ENCODE measurements at regions not wholly inside any gene's neighbourhood (a gene's known extent, or its start where the extent isn't known, plus 50 kb on each side); places are given as distances from the start of the nearest gene placed in this dataset.
"Not testable (repeated sequence)": the region's sequence is repeated elsewhere in the genome, so short reads cannot be mapped to it uniquely, and the experiment has no call there.

DNA sequence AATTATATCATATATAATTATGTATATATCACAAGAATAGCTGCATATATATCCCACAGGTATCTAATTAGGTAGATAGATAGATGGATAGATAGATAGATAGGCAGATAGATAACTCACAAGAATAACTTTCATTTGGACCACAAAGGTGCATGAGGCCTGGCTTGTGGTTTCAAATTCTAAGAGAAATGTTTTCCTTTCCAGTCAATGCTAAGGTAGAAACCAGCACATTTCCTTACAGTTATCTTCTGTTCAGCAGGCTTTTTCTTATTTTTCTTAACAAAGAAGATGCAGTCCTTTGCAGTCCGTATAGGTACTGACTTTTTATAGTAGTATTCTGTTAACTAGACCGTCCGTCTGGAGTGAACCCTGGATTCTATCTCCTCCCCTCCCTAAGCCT, 152.9 kb upstream of the ANKFN1 start:
- Mint-ChIP-seq H3K27ac (no peak overlapping the region), H3K36me3 (ENCODE audit: low read depth) (no peaks in the 10 kb centered on the region), H3K9me3 (no peaks in the 10 kb centered on the region), H3K27me3 (ENCODE audit: insufficient read depth) (peaks cover under 1% of the 10 kb centered on the region), H3K4me1 (ENCODE audit: low read depth) (no peaks in the 10 kb centered on the region), H3K4me3 (no peak overlapping the region)
- TF ChIP-seq, protein P1, sequence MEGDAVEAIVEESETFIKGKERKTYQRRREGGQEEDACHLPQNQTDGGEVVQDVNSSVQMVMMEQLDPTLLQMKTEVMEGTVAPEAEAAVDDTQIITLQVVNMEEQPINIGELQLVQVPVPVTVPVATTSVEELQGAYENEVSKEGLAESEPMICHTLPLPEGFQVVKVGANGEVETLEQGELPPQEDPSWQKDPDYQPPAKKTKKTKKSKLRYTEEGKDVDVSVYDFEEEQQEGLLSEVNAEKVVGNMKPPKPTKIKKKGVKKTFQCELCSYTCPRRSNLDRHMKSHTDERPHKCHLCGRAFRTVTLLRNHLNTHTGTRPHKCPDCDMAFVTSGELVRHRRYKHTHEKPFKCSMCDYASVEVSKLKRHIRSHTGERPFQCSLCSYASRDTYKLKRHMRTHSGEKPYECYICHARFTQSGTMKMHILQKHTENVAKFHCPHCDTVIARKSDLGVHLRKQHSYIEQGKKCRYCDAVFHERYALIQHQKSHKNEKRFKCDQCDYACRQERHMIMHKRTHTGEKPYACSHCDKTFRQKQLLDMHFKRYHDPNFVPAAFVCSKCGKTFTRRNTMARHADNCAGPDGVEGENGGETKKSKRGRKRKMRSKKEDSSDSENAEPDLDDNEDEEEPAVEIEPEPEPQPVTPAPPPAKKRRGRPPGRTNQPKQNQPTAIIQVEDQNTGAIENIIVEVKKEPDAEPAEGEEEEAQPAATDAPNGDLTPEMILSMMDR (IDR thresholded peaks at IDR 0.05), result no peak
- no peak for DNase-seq

DNA sequence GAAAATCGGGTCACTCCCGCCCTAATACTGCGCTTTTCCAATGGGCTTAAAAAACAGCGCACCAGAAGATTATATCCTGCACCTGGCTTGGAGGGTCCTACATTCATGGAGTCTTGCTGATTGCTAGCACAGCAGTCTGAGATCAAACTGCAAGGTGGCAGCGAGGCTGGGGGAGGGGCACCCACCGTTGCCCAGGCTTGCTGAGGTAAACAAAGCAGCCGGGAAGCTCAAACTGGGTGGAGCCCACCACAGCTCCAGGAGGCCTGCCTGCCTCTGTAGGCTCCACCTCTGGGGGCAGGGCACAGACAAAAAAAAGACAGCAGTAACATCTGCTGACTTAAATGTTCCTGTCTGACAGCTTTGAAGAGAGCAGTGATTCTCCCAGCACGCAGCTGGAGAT, 150.6 kb upstream of the ANKFN1 start:
- not testable (repeated sequence) for H3K27me3 Mint-ChIP-seq (ENCODE audit: insufficient read depth); H3K4me3 Mint-ChIP-seq; H3K9me3 Mint-ChIP-seq; H3K36me3 Mint-ChIP-seq (ENCODE audit: low read depth); H3K27ac Mint-ChIP-seq; DNase-seq; H3K4me1 Mint-ChIP-seq (ENCODE audit: low read depth)

DNA sequence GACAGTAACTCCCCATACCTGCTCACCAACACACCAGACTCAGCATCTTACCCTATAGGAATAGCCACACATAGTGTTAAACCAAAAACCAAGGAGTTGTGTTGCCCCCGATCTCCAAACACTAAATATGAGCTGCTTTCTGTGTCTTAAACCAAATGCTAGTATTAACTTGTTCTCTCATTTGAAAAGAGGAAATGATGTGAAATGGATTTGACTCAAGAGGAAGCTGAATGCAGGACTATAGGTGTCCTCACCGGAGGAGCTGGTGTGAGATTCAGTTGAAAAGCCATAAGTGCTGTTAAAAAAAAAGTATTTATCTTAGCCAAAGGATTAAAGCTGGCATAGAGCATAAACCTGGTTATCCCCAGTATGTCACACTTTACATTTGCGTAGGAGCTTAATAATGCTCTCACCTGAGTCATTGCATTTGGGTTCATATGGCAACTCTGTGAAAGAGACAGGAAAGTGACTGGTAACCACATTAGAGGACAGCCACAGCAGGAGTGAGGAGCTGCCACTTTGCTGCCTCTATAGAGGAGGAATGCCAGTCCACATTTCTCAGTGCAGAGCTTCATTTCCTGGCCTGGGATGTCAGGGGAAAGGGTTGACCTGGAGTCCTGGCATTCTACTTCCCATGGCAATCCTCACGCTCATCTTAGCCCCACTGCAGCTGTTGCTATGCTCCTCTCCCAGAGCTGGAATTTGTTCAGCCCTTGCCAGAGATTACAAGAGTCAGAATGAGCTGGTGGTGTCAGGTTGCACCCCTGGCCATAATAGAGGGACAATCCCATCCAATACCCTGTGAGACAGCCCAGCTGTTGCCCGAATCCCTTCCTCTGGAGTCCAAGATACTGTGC, 143.3 kb upstream of the ANKFN1 start:
- Mint-ChIP-seq H3K9me3 (peaks cover 4% of the 10 kb centered on the region; the same call in 1 of the 2 replicates), H3K27ac (no peak overlapping the region), H3K36me3 (ENCODE audit: low read depth) (no peaks in the 10 kb centered on the region), H3K4me3 (no peak overlapping the region), H3K27me3 (ENCODE audit: insufficient read depth) (no peaks in the 10 kb centered on the region), H3K4me1 (ENCODE audit: low read depth) (no peaks in the 10 kb centered on the region)
- TF ChIP-seq, protein P1 (IDR thresholded peaks at IDR 0.05), result no peak
- DNase-seq, result no peak

DNA sequence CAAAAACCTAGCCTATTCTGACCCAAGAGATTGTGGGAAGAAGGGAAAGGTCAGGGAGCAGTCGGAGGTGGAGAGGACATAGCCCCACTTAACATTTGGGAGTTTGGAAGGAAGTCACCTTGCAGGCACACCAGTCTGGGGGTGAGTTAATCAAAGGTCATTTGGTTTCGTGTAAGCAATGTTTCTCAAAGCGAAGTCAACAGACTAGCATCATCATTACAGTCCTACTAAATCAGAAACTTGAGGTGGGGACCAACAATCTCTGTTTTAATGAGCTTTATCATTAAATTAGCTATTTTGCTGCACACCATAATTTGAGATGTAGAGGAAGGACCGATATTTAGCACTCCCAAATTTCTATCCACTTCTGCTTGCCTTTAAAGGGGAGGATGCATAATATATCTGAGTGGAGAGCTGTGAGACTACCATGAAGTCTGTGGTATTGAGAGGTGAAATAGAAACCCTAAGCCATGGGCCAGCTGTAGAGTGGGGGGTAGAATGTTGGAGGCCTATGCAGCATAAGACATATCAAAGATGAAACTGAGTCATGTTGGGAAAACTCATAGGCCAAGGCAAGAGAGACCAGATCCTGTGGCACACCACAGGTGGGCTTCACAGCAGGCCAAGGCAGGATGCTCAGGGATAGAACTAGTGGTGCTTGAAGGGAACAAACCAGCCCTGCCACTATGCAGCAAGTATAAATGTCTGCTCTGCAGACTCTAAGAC, 141.7 kb upstream of the ANKFN1 start:
- no peaks in the 10 kb centered on the region; the same call in 1 of the 2 replicates for H3K27me3 Mint-ChIP-seq (ENCODE audit: insufficient read depth)
- DNase-seq, result no peak
- no peaks in the 10 kb centered on the region for H3K4me1 Mint-ChIP-seq (ENCODE audit: low read depth)
- H3K4me3 Mint-ChIP-seq, result no peak overlapping the region
- TF ChIP-seq, protein P1 (IDR thresholded peaks at IDR 0.05), result no peak
- no peak overlapping the region for H3K27ac Mint-ChIP-seq
- peaks cover 4% of the 10 kb centered on the region; the same call in 1 of the 2 replicates for H3K9me3 Mint-ChIP-seq
- H3K36me3 Mint-ChIP-seq (ENCODE audit: low read depth), result no peaks in the 10 kb centered on the region

DNA sequence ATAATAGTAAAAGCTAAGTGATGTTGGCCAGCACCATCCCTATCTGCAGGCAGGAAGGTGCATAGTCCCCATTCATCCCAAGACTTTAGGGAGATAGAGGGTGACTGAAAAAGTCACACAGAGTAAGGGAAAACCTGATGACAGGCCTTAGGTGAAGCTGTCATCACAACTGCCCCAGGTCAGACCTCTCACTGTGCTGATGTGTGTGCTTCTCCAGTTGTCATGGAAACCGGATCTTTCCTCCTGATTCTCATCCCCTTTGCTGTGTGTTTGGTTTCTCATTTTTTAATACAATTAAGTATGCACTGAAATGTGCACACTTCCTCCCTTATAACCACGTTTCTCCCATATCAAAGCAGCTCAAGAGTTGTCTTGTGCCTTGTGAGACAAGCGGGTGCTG, 135.1 kb upstream of the ANKFN1 start:
- H3K27ac Mint-ChIP-seq, result no peak overlapping the region
- no peaks in the 10 kb centered on the region for H3K9me3 Mint-ChIP-seq
- H3K4me3 Mint-ChIP-seq, result no peak overlapping the region
- peaks cover 4% of the 10 kb centered on the region for H3K27me3 Mint-ChIP-seq (ENCODE audit: insufficient read depth)
- H3K4me1 Mint-ChIP-seq (ENCODE audit: low read depth), result no peaks in the 10 kb centered on the region
- H3K36me3 Mint-ChIP-seq (ENCODE audit: low read depth), result no peaks in the 10 kb centered on the region
- DNase-seq, result no peak
- TF ChIP-seq, protein P1 (IDR thresholded peaks at IDR 0.05), result no peak

DNA sequence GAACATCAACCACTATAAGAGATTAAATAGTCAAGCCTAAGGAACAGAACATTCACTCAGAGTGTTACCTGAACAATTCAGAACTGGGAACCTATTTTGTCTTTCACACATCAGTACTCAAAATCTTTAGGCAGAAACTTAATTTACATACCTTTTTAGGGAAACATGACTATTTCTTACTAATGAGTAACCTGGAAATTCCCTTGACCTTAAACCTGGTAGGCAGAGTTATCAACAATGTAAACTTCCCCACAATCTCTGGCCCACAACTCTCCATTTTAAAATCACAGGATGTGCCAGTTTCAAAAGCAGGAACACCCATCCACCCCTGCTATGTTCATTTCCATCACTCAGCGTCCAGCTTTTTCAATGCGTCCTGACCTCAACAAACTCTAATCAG, 132.9 kb upstream of the ANKFN1 start:
- H3K4me1 Mint-ChIP-seq (ENCODE audit: low read depth), result no peaks in the 10 kb centered on the region
- no peaks in the 10 kb centered on the region for H3K36me3 Mint-ChIP-seq (ENCODE audit: low read depth)
- H3K27me3 Mint-ChIP-seq (ENCODE audit: insufficient read depth), result peaks cover 4% of the 10 kb centered on the region
- H3K27ac Mint-ChIP-seq, result no peak overlapping the region
- H3K9me3 Mint-ChIP-seq, result no peaks in the 10 kb centered on the region
- H3K4me3 Mint-ChIP-seq, result no peak overlapping the region
- no peak for DNase-seq
- TF ChIP-seq, protein P1 (IDR thresholded peaks at IDR 0.05), result no peak

Measured in HFFc6 (cell line).